ENCODE measurements at regions not wholly inside any gene's neighbourhood (a gene's known extent, or its start where the extent isn't known, plus 50 kb on each side); places are given as distances from the start of the nearest gene placed in this dataset.

DNA sequence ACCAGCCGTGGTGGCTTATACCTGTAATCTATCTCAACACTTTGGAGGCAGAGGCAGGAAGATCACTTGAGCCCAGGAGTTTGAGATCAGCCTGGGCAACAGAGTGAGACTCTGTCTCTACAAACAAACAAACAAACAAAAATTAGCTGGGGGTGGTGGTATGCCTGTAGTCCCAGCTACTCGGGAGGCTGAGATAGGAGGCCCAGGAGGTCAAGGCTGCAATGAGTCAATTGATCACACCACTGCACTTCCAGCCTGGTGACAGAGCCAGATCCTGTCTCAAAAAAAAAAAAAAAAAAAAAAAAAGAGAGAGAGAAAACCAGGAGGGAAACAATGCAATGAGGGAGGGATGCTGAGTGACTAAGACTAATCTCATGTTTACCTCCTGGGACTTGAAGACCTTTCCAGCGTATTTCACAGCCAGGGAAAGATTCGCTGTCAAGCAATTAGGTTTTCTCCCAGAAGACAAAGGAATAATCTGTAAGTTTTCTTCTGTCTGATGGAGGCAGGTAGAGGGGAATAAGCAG lies 51.1 kb upstream of the MIER3 start:
- 67% methylated on average over 1 of the region's 4 CpGs; no CpG with 5 or more reads in 1 of the 2 experiments for WGBS, 2 experiments (ENCODE audit: extremely low coverage in 2 of 2, insufficient read length in 1 of 2)
- no peak for ATAC-seq (ENCODE audit: low read depth)
- no peak overlapping the region for H2BK120ac ChIP-seq (ENCODE audit: low read depth, low read length)

More for the DNA sequence above, 51.1 kb upstream of the MIER3 start:
- no peak overlapping the region for H3K4me3 ChIP-seq (ENCODE audit: insufficient read depth, low read depth, low read length)
- H3K14ac ChIP-seq (replicated peaks; ENCODE audit: low read depth, low read length), result no peak overlapping the region
- no peak overlapping the region for H3K4me2 ChIP-seq (ENCODE audit: low read depth, low read length)
- no peak overlapping the region for H3K27ac ChIP-seq (ENCODE audit: insufficient read depth, low read length)
- dilution Hi-C loops (cut with HindIII; ENCODE audit: low sequenced_read_pairs, unreplicated experiment) (no loop called here), intact Hi-C loops (cut with micrococcal nuclease) (no loop called here), in situ Hi-C loops (cut with MboI; ENCODE audit: low sequenced_read_pairs) (no loop called here)
- no peak overlapping the region for H4K5ac ChIP-seq (ENCODE audit: low read depth, low read length)
- H3K27me3 ChIP-seq (ENCODE audit: control insufficient read depth, insufficient read depth, low read length), result peaks cover 7% of the 10 kb centered on the region
- H4K20me1 ChIP-seq (ENCODE audit: insufficient read depth, low read length), result no peaks in the 10 kb centered on the region
- H2AK5ac ChIP-seq (ENCODE audit: low read depth, low read length), result no peak overlapping the region
- no TSS peak for BruUV-seq (replicated peaks)
- no peak overlapping the region for H4K8ac ChIP-seq (ENCODE audit: low read depth in 2 of 2, low read length in 2 of 2)
- H4K91ac ChIP-seq (ENCODE audit: insufficient read depth, low read depth, low read length), result no peak overlapping the region
- no peaks in the 10 kb centered on the region for H3K9me1 ChIP-seq (ENCODE audit: insufficient read depth, low read length)
- no peak overlapping the region for H3K4ac ChIP-seq (ENCODE audit: low read depth, low read length)
- no peak for DNase-seq
- no peak overlapping the region for H3K9ac ChIP-seq (ENCODE audit: low read depth, low read length)
- no peaks in the 10 kb centered on the region for H3K36me3 ChIP-seq (ENCODE audit: control insufficient read depth, insufficient read depth, low read length)
- ChIA-PET CTCF (no interaction called here), POLR2A (ENCODE audit: unreplicated experiment) (no interaction called here)
- H3K56ac ChIP-seq (ENCODE audit: extremely low read depth, insufficient read depth, low read length), result no peak overlapping the region
- no peaks in the 10 kb centered on the region for H3K9me3 ChIP-seq (ENCODE audit: control insufficient read depth, insufficient read depth, low read length)
- no peak overlapping the region for H2BK5ac ChIP-seq (ENCODE audit: low read depth, low read length, poor library complexity, severe bottlenecking)
- H3K79me1 ChIP-seq (ENCODE audit: low read depth in 1 of 2, low read length in 2 of 2), result no peaks in the 10 kb centered on the region
- no peak overlapping the region for H2AFZ ChIP-seq (replicated peaks; ENCODE audit: low read length, poor library complexity)
- H2BK20ac ChIP-seq (ENCODE audit: low read depth, low read length), result no peak overlapping the region
- H3K23ac ChIP-seq (ENCODE audit: low read depth, low read length), result no peak overlapping the region
- no peaks in the 10 kb centered on the region for H3K4me1 ChIP-seq (ENCODE audit: control insufficient read depth, insufficient read depth, low read length)
- no peak overlapping the region for H3K18ac ChIP-seq (ENCODE audit: low read depth, low read length)
- TF ChIP-seq, protein P1, sequence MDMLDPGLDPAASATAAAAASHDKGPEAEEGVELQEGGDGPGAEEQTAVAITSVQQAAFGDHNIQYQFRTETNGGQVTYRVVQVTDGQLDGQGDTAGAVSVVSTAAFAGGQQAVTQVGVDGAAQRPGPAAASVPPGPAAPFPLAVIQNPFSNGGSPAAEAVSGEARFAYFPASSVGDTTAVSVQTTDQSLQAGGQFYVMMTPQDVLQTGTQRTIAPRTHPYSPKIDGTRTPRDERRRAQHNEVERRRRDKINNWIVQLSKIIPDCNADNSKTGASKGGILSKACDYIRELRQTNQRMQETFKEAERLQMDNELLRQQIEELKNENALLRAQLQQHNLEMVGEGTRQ (IDR thresholded peaks at IDR 0.05; ENCODE audit: low read depth, low read length), result no peak
- no peak for TF ChIP-seq MAFK (IDR thresholded peaks at IDR 0.05; ENCODE audit: low read depth, low read length)
- TF ChIP-seq RAD21 (IDR thresholded peaks at IDR 0.05; ENCODE audit: low read length), result no peak
- no peak for TF ChIP-seq SMC3 (IDR thresholded peaks at IDR 0.05; ENCODE audit: low read depth, low read length)
- no peak for TF ChIP-seq MXI1 (IDR thresholded peaks at IDR 0.05; ENCODE audit: borderline replicate concordance, low read depth, low read length)
- no peak for TF ChIP-seq CEBPB (IDR thresholded peaks at IDR 0.05; ENCODE audit: low read depth, low read length)
- no peak for TF ChIP-seq RCOR1 (IDR thresholded peaks at IDR 0.05; ENCODE audit: insufficient replicate concordance, low read length)
- TF ChIP-seq CHD1 (IDR thresholded peaks at IDR 0.05; ENCODE audit: low read depth, low read length), result no peak
- TF ChIP-seq, protein P2, sequence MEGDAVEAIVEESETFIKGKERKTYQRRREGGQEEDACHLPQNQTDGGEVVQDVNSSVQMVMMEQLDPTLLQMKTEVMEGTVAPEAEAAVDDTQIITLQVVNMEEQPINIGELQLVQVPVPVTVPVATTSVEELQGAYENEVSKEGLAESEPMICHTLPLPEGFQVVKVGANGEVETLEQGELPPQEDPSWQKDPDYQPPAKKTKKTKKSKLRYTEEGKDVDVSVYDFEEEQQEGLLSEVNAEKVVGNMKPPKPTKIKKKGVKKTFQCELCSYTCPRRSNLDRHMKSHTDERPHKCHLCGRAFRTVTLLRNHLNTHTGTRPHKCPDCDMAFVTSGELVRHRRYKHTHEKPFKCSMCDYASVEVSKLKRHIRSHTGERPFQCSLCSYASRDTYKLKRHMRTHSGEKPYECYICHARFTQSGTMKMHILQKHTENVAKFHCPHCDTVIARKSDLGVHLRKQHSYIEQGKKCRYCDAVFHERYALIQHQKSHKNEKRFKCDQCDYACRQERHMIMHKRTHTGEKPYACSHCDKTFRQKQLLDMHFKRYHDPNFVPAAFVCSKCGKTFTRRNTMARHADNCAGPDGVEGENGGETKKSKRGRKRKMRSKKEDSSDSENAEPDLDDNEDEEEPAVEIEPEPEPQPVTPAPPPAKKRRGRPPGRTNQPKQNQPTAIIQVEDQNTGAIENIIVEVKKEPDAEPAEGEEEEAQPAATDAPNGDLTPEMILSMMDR (conservative IDR thresholded peaks at IDR 0.05; ENCODE audit: low read depth, low read length), result no peak
- TF ChIP-seq FOS (IDR thresholded peaks at IDR 0.05; ENCODE audit: low read depth, low read length), result no peak
- no peak for TF ChIP-seq RFX5 (IDR thresholded peaks at IDR 0.05; ENCODE audit: low read depth, low read length)
- no peak overlapping the region for H2AK9ac ChIP-seq (replicated peaks; ENCODE audit: low read depth, low read length, poor library complexity)
- H2BK15ac ChIP-seq (ENCODE audit: low read depth, low read length), result no peak overlapping the region

Measured in IMR-90 (cell line).